GM19463 (cell line): ENCODE measurements at regions not wholly inside any gene's neighbourhood (a gene's known extent, or its start where the extent isn't known, plus 50 kb on each side); places are given as distances from the start of the nearest gene placed in this dataset.

Experiments
- ATAC-seq: cut with Tn5 transposase; IDR thresholded peaks from one replicate; pipeline ENCODE4 v1.9.1; 2021; ENCODE audit warnings: mild to moderate bottlenecking, moderate library complexity; ENCODE audit not compliant: unreplicated experiment

- no peak for ATAC-seq
These were observed 596.9 kb upstream of the WWC1 start for GRCh38 chr5:167694325-167695147.

- ATAC-seq = no peak
These were observed 594.7 kb upstream of the WWC1 start for GRCh38 chr5:167696558-167697314.

GRCh38 chr5:167699432-167699831, 592.0 kb upstream of the WWC1 start:
- ATAC-seq = no peak

GRCh38 chr5:167701051-167701450, 590.4 kb upstream of the WWC1 start:
- ATAC-seq = no peak

GRCh38 chr5:167702014-167702413, 589.4 kb upstream of the WWC1 start:
- ATAC-seq = no peak

- no peak for ATAC-seq
These were observed 583.0 kb upstream of the WWC1 start for GRCh38 chr5:167708449-167708848.

- peak; percentile 53 for ATAC-seq
These were observed 581.8 kb upstream of the WWC1 start for GRCh38 chr5:167709625-167710024.

GRCh38 chr5:167710444-167711073, 580.9 kb upstream of the WWC1 start:
- peak; percentile 18 for ATAC-seq

- no peak for ATAC-seq
These were observed 578.4 kb upstream of the WWC1 start for GRCh38 chr5:167712986-167713585.

- no peak for ATAC-seq
These were observed 577.5 kb upstream of the WWC1 start for GRCh38 chr5:167713896-167714295.

- ATAC-seq = no peak
These were observed 575.2 kb upstream of the WWC1 start for GRCh38 chr5:167716126-167716775.

GRCh38 chr5:167720259-167720658, 571.2 kb upstream of the WWC1 start:
- ATAC-seq = no peak

- no peak for ATAC-seq
These were observed 570.7 kb upstream of the WWC1 start for GRCh38 chr5:167720676-167721260.

- no peak for ATAC-seq
These were observed 569.5 kb upstream of the WWC1 start for GRCh38 chr5:167721926-167722440.

GRCh38 chr5:167723254-167723871, 568.1 kb upstream of the WWC1 start:
- peak; percentile 97 for ATAC-seq

- ATAC-seq = no peak
These were observed 566.2 kb upstream of the WWC1 start for GRCh38 chr5:167725264-167725663.

- ATAC-seq = no peak
These were observed 565.7 kb upstream of the WWC1 start for GRCh38 chr5:167725741-167726140.

- no peak for ATAC-seq
These were observed 564.8 kb upstream of the WWC1 start for GRCh38 chr5:167726642-167727041.

- ATAC-seq = no peak
These were observed 561.3 kb upstream of the WWC1 start for GRCh38 chr5:167730121-167730520.

- ATAC-seq = no peak
These were observed 560.8 kb upstream of the WWC1 start for GRCh38 chr5:167730656-167731055.
